Karpas-422 (cell line): ENCODE measurements at regions not wholly inside any gene's neighbourhood (a gene's known extent, or its start where the extent isn't known, plus 50 kb on each side); places are given as distances from the start of the nearest gene placed in this dataset.

Experiments
- DNase-seq: peaks from one replicate; pipeline ENCODE4 v3.0.0-alpha.2; 2015
- H2AFZ ChIP-seq: fragments of 200-600 bp; sonication (generic); 2 replicates; pipeline ENCODE4 v1.6.1; 2014; ENCODE audit warnings: antibody characterized with exemption, low read length, mixed read lengths
- H3K27ac ChIP-seq: fragments of 200-600 bp; sonication (generic); 2 replicates; pipeline ENCODE4 v1.5.1; 2014; ENCODE audit warnings: mild to moderate bottlenecking, low read length, moderate library complexity
- H3K27me3 ChIP-seq: fragments of 200-600 bp; sonication (generic); 2 replicates; pipeline ENCODE4 v1.6.1; 2014; ENCODE audit warnings: low read length, mixed read lengths
- H3K36me3 ChIP-seq: fragments of 200-600 bp; sonication (generic); 2 replicates; pipeline ENCODE4 v1.6.1; 2014; ENCODE audit warnings: low read length, mixed read lengths; ENCODE audit not compliant: insufficient read depth
- H3K4me1 ChIP-seq: fragments of 200-600 bp; sonication (generic); 2 replicates; pipeline ENCODE4 v1.6.1; 2014; ENCODE audit warnings: mild to moderate bottlenecking, low read length, mixed read lengths
- H3K4me2 ChIP-seq: fragments of 200-600 bp; sonication (generic); 2 replicates; pipeline ENCODE4 v1.6.1; 2014; ENCODE audit warnings: low read length, low read depth, mild to moderate bottlenecking; ENCODE audit not compliant: poor library complexity, severe bottlenecking
- H3K4me3 ChIP-seq: fragments of 200-600 bp; sonication (generic); 2 replicates; pipeline ENCODE4 v1.5.1; 2014; ENCODE audit warnings: mild to moderate bottlenecking, antibody characterized with exemption, low read length, mixed read lengths
- H3K79me2 ChIP-seq: fragments of 200-600 bp; sonication (generic); 2 replicates; pipeline ENCODE4 v1.6.1; 2014; ENCODE audit warnings: mild to moderate bottlenecking, low read length, mixed read lengths
- H3K9ac ChIP-seq: fragments of 200-600 bp; sonication (generic); 2 replicates; pipeline ENCODE4 v1.6.0; 2014; ENCODE audit warnings: low read length
- H3K9me2 ChIP-seq: fragments of 200-600 bp; sonication (generic), shearing (Covaris generic); replicated peaks from 2 replicates; pipeline ENCODE4 v1.6.0; 2014; ENCODE audit warnings: mild to moderate bottlenecking, low read length, moderate library complexity; ENCODE audit not compliant: insufficient read depth
- H3K9me3 ChIP-seq: fragments of 300-700, 200-600 bp; sonication (generic); 2 replicates; pipeline ENCODE4 v1.6.1; 2014; ENCODE audit warnings: low read length, mixed read lengths
- H4K20me1 ChIP-seq: fragments of 200-600 bp; sonication (generic); 2 replicates; pipeline ENCODE4 v1.6.1; 2014; ENCODE audit warnings: mild to moderate bottlenecking, antibody characterized with exemption, low read length, low read depth; ENCODE audit not compliant: insufficient read depth

GRCh38 chr22:34976474-34976873, 89.5 kb upstream of the ISX start:
- H3K27ac ChIP-seq = no peak overlapping the region
- no peak overlapping the region for H3K4me3 ChIP-seq
- no peak for DNase-seq
- no peaks in the 10 kb centered on the region for H3K79me2 ChIP-seq
- no peaks in the 10 kb centered on the region for H3K36me3 ChIP-seq
- H3K4me1 ChIP-seq = no peaks in the 10 kb centered on the region
- no peaks in the 10 kb centered on the region for H4K20me1 ChIP-seq
- H3K9me2 ChIP-seq = no peaks in the 10 kb centered on the region
- H3K9ac ChIP-seq = no peak overlapping the region
- H2AFZ ChIP-seq = no peak overlapping the region
- H3K9me3 ChIP-seq = no peaks in the 10 kb centered on the region
- H3K4me2 ChIP-seq = no peak overlapping the region
- no peaks in the 10 kb centered on the region for H3K27me3 ChIP-seq

DNA sequence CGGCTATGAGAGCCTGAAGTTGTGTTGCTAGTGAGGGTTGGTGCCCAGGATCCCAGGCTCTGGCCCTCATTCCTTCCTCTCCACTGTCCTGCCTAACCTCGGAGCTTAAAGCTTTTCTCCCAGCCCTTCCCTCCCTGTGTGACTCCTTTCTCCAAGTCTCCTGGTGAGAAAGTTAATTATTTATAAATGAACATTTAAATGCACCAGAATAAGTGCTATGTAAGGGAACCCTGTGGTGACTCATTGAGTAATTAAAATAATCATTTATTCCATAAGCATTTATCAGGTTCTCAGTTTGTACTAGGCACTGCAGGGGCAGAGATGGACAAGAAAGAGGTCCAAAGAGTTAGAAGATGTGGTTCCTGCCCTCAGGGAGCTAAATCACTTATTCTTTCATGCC, 89.1 kb upstream of the ISX start:
- Histone ChIP-seq H3K4me2 (no peak overlapping the region), H4K20me1 (no peaks in the 10 kb centered on the region), H3K4me3 (no peak overlapping the region), H3K36me3 (no peaks in the 10 kb centered on the region), H3K9me3 (no peaks in the 10 kb centered on the region), H3K9ac (no peak overlapping the region), H3K9me2 (no peaks in the 10 kb centered on the region), H3K4me1 (no peaks in the 10 kb centered on the region), H2AFZ (no peak overlapping the region), H3K79me2 (no peaks in the 10 kb centered on the region), H3K27me3 (no peaks in the 10 kb centered on the region), H3K27ac (no peak overlapping the region)
- no peak for DNase-seq

DNA sequence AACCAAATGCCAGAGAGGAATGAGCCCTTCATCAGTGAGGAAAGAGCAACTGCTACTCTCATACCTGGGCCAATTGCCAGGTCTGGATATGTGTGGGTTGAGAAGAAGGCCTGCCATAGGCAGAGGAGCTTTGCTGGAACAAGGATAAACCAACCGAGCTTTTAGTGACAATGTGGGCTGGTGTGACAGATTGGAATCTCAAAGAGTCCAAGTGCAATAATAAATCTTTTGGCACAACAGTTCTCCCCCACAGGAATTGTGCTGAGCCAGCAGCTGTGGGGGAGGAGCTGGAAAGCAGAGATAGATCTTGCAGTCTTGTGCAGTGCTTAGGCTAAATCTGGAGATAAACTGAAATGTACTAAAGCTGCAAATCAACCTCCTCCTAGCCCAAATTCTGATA, 79.4 kb upstream of the ISX start:
- no peak overlapping the region for H3K9ac ChIP-seq
- peaks cover 4% of the 10 kb centered on the region; the same call in 1 of the 2 replicates for H3K9me3 ChIP-seq
- H3K4me3 ChIP-seq = no peak overlapping the region
- no peaks in the 10 kb centered on the region for H3K27me3 ChIP-seq
- H3K4me2 ChIP-seq = no peak overlapping the region
- no peak overlapping the region for H3K27ac ChIP-seq
- H2AFZ ChIP-seq = no peak overlapping the region
- no peaks in the 10 kb centered on the region for H3K79me2 ChIP-seq
- H4K20me1 ChIP-seq = no peaks in the 10 kb centered on the region
- no peaks in the 10 kb centered on the region for H3K36me3 ChIP-seq
- H3K9me2 ChIP-seq = no peaks in the 10 kb centered on the region
- H3K4me1 ChIP-seq = no peaks in the 10 kb centered on the region
- DNase-seq = no peak

DNA sequence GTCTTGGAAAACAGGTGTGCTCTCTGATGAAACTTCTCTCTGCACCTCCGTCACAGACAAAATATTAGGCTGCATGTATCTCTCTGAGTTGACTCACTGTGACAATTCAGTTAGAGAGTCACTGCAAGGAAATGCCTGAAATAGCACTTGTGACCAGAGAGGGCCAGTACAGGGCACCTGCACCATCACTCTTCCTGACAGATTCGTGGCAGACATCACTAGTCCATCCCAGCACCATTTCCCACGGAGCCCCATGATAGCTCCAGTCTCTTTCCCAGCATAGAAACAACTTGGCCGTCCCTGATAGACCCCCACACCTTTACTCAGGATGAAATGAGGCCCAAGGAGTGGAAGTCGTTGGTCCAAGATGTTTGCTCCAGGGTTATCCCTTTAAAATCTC, 73.3 kb upstream of the ISX start:
- H3K4me3 ChIP-seq = no peak overlapping the region
- no peak overlapping the region for H3K9ac ChIP-seq
- no peaks in the 10 kb centered on the region for H3K36me3 ChIP-seq
- H3K4me1 ChIP-seq = no peaks in the 10 kb centered on the region
- no peak for DNase-seq
- H3K27me3 ChIP-seq = no peaks in the 10 kb centered on the region
- no peaks in the 10 kb centered on the region for H3K9me2 ChIP-seq
- H3K4me2 ChIP-seq = no peak overlapping the region
- H3K9me3 ChIP-seq = peaks cover 3% of the 10 kb centered on the region; the same call in 1 of the 2 replicates
- H3K27ac ChIP-seq = no peak overlapping the region
- 0 out of 2 replicates have a peak, but pooled peaks cover under 1% of the 10 kb centered on the region for H4K20me1 ChIP-seq
- no peak overlapping the region for H2AFZ ChIP-seq
- H3K79me2 ChIP-seq = no peaks in the 10 kb centered on the region

DNA sequence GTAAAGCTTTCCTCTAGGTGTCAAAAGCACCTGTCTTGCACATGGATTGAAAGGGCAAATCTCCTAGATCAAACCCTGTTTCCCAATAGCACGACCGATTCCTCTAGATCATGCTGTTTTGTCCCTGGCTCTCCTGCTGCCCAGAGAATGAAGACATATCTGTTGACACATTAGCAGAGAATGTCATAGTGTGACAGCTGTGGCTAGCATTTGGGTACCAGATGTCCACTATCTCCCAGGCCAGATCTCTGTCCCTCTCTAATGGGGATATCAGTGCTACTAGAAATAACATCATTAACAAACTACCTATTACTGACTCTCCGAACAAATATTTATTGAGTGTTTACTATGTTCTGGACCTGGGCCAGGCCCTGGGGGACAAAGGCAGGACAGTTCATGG, 72.4 kb upstream of the ISX start:
- Histone ChIP-seq H3K4me2 (no peak overlapping the region), H3K9me2 (no peaks in the 10 kb centered on the region), H3K79me2 (no peaks in the 10 kb centered on the region), H3K27ac (no peak overlapping the region), H2AFZ (no peak overlapping the region), H3K4me1 (no peaks in the 10 kb centered on the region), H3K9ac (no peak overlapping the region), H3K4me3 (no peak overlapping the region), H3K9me3 (no peaks in the 10 kb centered on the region), H3K27me3 (no peaks in the 10 kb centered on the region), H4K20me1 (0 out of 2 replicates have a peak, but pooled peaks cover 4% of the 10 kb centered on the region), H3K36me3 (no peaks in the 10 kb centered on the region)
- no peak for DNase-seq

- Histone ChIP-seq H2AFZ (no peak overlapping the region), H3K36me3 (no peaks in the 10 kb centered on the region), H3K4me1 (no peaks in the 10 kb centered on the region), H3K9me3 (no peaks in the 10 kb centered on the region), H3K4me2 (no peak overlapping the region), H3K9me2 (no peaks in the 10 kb centered on the region), H4K20me1 (0 out of 2 replicates have a peak, but pooled peaks cover 4% of the 10 kb centered on the region), H3K9ac (no peak overlapping the region), H3K79me2 (no peaks in the 10 kb centered on the region), H3K27me3 (no peaks in the 10 kb centered on the region), H3K4me3 (no peak overlapping the region), H3K27ac (no peak overlapping the region)
- no peak for DNase-seq
Observed at GRCh38 chr22:34997633-34998299, 68.2 kb upstream of the ISX start.

- no peak for DNase-seq
- 0 out of 2 replicates have a peak, but pooled peaks cover 4% of the 10 kb centered on the region for H4K20me1 ChIP-seq
- no peaks in the 10 kb centered on the region for H3K36me3 ChIP-seq
Observed at GRCh38 chr22:34998921-34999320, 67.0 kb upstream of the ISX start.

GRCh38 chr22:35008213-35008612, 57.7 kb upstream of the ISX start:
- H3K4me3 ChIP-seq = no peak overlapping the region
- H3K27me3 ChIP-seq = no peaks in the 10 kb centered on the region
- no peaks in the 10 kb centered on the region for H4K20me1 ChIP-seq
- no peaks in the 10 kb centered on the region for H3K4me1 ChIP-seq
- H3K36me3 ChIP-seq = no peaks in the 10 kb centered on the region
- no peak overlapping the region for H3K27ac ChIP-seq
- DNase-seq = no peak
- no peaks in the 10 kb centered on the region for H3K9me3 ChIP-seq
- H3K79me2 ChIP-seq = no peaks in the 10 kb centered on the region
- no peaks in the 10 kb centered on the region for H3K9me2 ChIP-seq
- H2AFZ ChIP-seq = no peak overlapping the region
- H3K4me2 ChIP-seq = no peak overlapping the region
- no peak overlapping the region for H3K9ac ChIP-seq

More at GRCh38 chr22:34998921-34999320, 67.0 kb upstream of the ISX start:
- Histone ChIP-seq H3K9me2 (no peaks in the 10 kb centered on the region), H3K9ac (no peak overlapping the region), H2AFZ (no peak overlapping the region), H3K79me2 (no peaks in the 10 kb centered on the region), H3K9me3 (no peaks in the 10 kb centered on the region), H3K4me3 (no peak overlapping the region), H3K4me1 (no peaks in the 10 kb centered on the region), H3K27ac (no peak overlapping the region), H3K27me3 (no peaks in the 10 kb centered on the region), H3K4me2 (no peak overlapping the region)
